Loucy (cell line): ENCODE measurements at regions not wholly inside any gene's neighbourhood (a gene's known extent, or its start where the extent isn't known, plus 50 kb on each side); places are given as distances from the start of the nearest gene placed in this dataset.

Experiments
- CTCF ChIP-seq: fragments of 200-600 bp; sonication (generic); conservative IDR thresholded peaks from 2 replicates; pipeline ENCODE4 v1.5.1; 2014; ENCODE audit warnings: mild to moderate bottlenecking, antibody characterized with exemption, low read length
- EZH2phosphoT487 ChIP-seq: fragments of 200-600 bp; IDR thresholded peaks from 2 replicates; pipeline ENCODE4 v1.6.1; 2018; ENCODE audit warnings: antibody characterized with exemption, mild to moderate bottlenecking, moderate library complexity, borderline replicate concordance

- TF ChIP-seq CTCF, result no peak
- no peak for TF ChIP-seq EZH2phosphoT487
Observed at GRCh38 chr10:4028854-4029583, 244.0 kb upstream of the KLF6 start.
